ENCODE measurements at regions not wholly inside any gene's neighbourhood (a gene's known extent, or its start where the extent isn't known, plus 50 kb on each side); places are given as distances from the start of the nearest gene placed in this dataset.

GRCh38 chr6:113600551-113601339 lies 256.4 kb upstream of the MARCKS start:
- DNase-seq (ENCODE audit: low read depth) = no peak
- H3K4me3 ChIP-seq (ENCODE audit: low read length) = no peak overlapping the region
- no peak for TF ChIP-seq CTCF (conservative IDR thresholded peaks at IDR 0.05; ENCODE audit: low read depth, low read length)

GRCh38 chr6:113607821-113608545 lies 249.2 kb upstream of the MARCKS start:
- DNase-seq (ENCODE audit: low read depth) = no peak
- TF ChIP-seq CTCF (conservative IDR thresholded peaks at IDR 0.05; ENCODE audit: low read depth, low read length) = no peak
- H3K4me3 ChIP-seq (ENCODE audit: low read length) = no peak overlapping the region

- TF ChIP-seq CTCF (conservative IDR thresholded peaks at IDR 0.05; ENCODE audit: low read depth, low read length) = no peak
- no peak overlapping the region for H3K4me3 ChIP-seq (ENCODE audit: low read length)
- no peak for DNase-seq (ENCODE audit: low read depth)
These were observed 246.7 kb upstream of the MARCKS start for GRCh38 chr6:113610377-113610988.

- no peak for TF ChIP-seq CTCF (conservative IDR thresholded peaks at IDR 0.05; ENCODE audit: low read depth, low read length)
- no peak for DNase-seq (ENCODE audit: low read depth)
These were observed 240.4 kb upstream of the MARCKS start for GRCh38 chr6:113616701-113617274.

GRCh38 chr6:113619077-113619476 lies 238.1 kb upstream of the MARCKS start:
- H3K4me3 ChIP-seq (ENCODE audit: low read length) = no peak overlapping the region
- DNase-seq (ENCODE audit: low read depth) = no peak
- TF ChIP-seq CTCF (conservative IDR thresholded peaks at IDR 0.05; ENCODE audit: low read depth, low read length) = no peak

More at GRCh38 chr6:113616701-113617274, 240.4 kb upstream of the MARCKS start:
- H3K4me3 ChIP-seq (ENCODE audit: low read length) = no peak overlapping the region

- no peak for DNase-seq (ENCODE audit: low read depth)
- TF ChIP-seq CTCF (conservative IDR thresholded peaks at IDR 0.05; ENCODE audit: low read depth, low read length) = no peak
- H3K4me3 ChIP-seq (ENCODE audit: low read length) = no peak overlapping the region
These were observed 236.8 kb upstream of the MARCKS start for GRCh38 chr6:113620386-113620785.

Measured in retinal pigment epithelial cell (primary cell).